CD14-positive monocyte (primary cell): ENCODE measurements at regions not wholly inside any gene's neighbourhood (a gene's known extent, or its start where the extent isn't known, plus 50 kb on each side); places are given as distances from the start of the nearest gene placed in this dataset.

Source experiments
- DNase-seq, 3 donors: peaks; one replicate each; pipeline ENCODE4 v3.0.0-alpha.2; 2011 to 2022
- H2AFZ ChIP-seq: 2 replicates; pipeline ENCODE4 v1.6.0; 2012; ENCODE audit warnings: mild to moderate bottlenecking, low read depth, low read length, inconsistent platforms; ENCODE audit not compliant: insufficient read depth, poor library complexity, severe bottlenecking
- H3K27ac ChIP-seq, 2 donors: 1 replicate in 1 of 2; 2 replicates in 1 of 2; pipeline ENCODE4 v1.5.1; 2012 to 2013; ENCODE audit warnings: low read length in 2 of 2, control low read depth in 1 of 2, inconsistent platforms in 1 of 2, low read depth in 1 of 2, mild to moderate bottlenecking in 1 of 2
- H3K27me3 ChIP-seq, 2 donors: one replicate each; pipeline versions ENCODE4 v1.6.0 to v1.6.1; 2011 to 2013; ENCODE audit warnings: low read length in 2 of 2; ENCODE audit not compliant: control insufficient read depth in 2 of 2, insufficient read depth in 2 of 2
- H3K36me3 ChIP-seq, 2 donors: replicated peaks in 1 of 2; 1 replicate in 1 of 2; 2 replicates in 1 of 2; pipeline versions ENCODE4 v1.5.1 to v1.6.1; 2012 to 2013; ENCODE audit warnings: low read length in 2 of 2, control low read depth in 1 of 2, inconsistent platforms in 1 of 2, mild to moderate bottlenecking in 1 of 2; ENCODE audit not compliant: insufficient read depth in 2 of 2, control insufficient read depth in 1 of 2
- H3K4me1 ChIP-seq, 2 donors: 1 replicate in 1 of 2; 2 replicates in 1 of 2; pipeline versions ENCODE4 v1.5.1 to v1.6.1; 2012 to 2013; ENCODE audit warnings: low read length in 2 of 2, control low read depth in 1 of 2, inconsistent platforms in 1 of 2, mild to moderate bottlenecking in 1 of 2, moderate library complexity in 1 of 2; ENCODE audit not compliant: insufficient read depth in 2 of 2, control insufficient read depth in 1 of 2
- H3K4me2 ChIP-seq: replicated peaks from 2 replicates; pipeline ENCODE3; 2012; ENCODE audit warnings: low read length, moderate library complexity, mild to moderate bottlenecking; ENCODE audit not compliant: poor library complexity, severe bottlenecking; ENCODE audit errors: extremely low read depth
- H3K4me3 ChIP-seq, 3 experiments: fragments of 200-600 bp in 1 of 3; sonication (generic) in 1 of 3; replicated peaks in 1 of 3; 1 replicate in 2 of 3; 2 replicates in 1 of 3; pipeline ENCODE4 v1.5.1; 2011 to 2013; ENCODE audit warnings: low read length in 3 of 3, mild to moderate bottlenecking in 3 of 3, control low read depth in 2 of 3, low read depth in 2 of 3, inconsistent platforms in 1 of 3, moderate library complexity in 1 of 3
- H3K79me2 ChIP-seq: 2 replicates; pipeline ENCODE4 v1.6.0; 2012; ENCODE audit warnings: mild to moderate bottlenecking, control low read depth, inconsistent platforms, low read length, moderate library complexity; ENCODE audit not compliant: insufficient read depth
- H3K9ac ChIP-seq: 2 replicates; pipeline ENCODE4 v1.6.0; 2017; ENCODE audit warnings: low read length, mild to moderate bottlenecking; ENCODE audit not compliant: insufficient read depth, poor library complexity, severe bottlenecking
- H3K9me3 ChIP-seq, 2 donors: replicated peaks in 1 of 2; 1 replicate in 1 of 2; 2 replicates in 1 of 2; pipeline versions ENCODE4 v1.5.1 to v1.6.1; 2012 to 2013; ENCODE audit warnings: low read length in 2 of 2, control low read depth in 1 of 2; ENCODE audit not compliant: control insufficient read depth in 1 of 2, insufficient read depth in 1 of 2
- H4K20me1 ChIP-seq: 2 replicates; pipeline ENCODE4 v1.6.0; 2012; ENCODE audit warnings: mild to moderate bottlenecking, low read length, control low read depth, moderate library complexity; ENCODE audit not compliant: insufficient read depth
- H3K27ac Mint-ChIP-seq, 7 donors: one replicate each; pipeline ENCODE4 v1.8.0; 2020; ENCODE audit warnings: mild to moderate bottlenecking in 7 of 7, mixed read lengths in 7 of 7, moderate library complexity in 6 of 7, inconsistent platforms in 2 of 7
- H3K27me3 Mint-ChIP-seq, 3 donors: one replicate each; pipeline ENCODE4 v1.8.0; 2021 to 2022; ENCODE audit warnings: low read depth in 3 of 3, mild to moderate bottlenecking in 3 of 3, mixed read lengths in 3 of 3, moderate library complexity in 3 of 3, inconsistent platforms in 1 of 3
- H3K36me3 Mint-ChIP-seq, 2 donors: one replicate each; pipeline ENCODE4 v1.8.0; 2020; ENCODE audit warnings: mixed read lengths in 2 of 2, inconsistent platforms in 1 of 2, mild to moderate bottlenecking in 1 of 2
- H3K4me1 Mint-ChIP-seq: one replicate; pipeline ENCODE4 v1.8.0; 2020; ENCODE audit warnings: mild to moderate bottlenecking, mixed read lengths
- H3K4me3 Mint-ChIP-seq, 2 donors: one replicate each; pipeline ENCODE4 v1.8.0; 2020; ENCODE audit warnings: mild to moderate bottlenecking in 2 of 2, mixed read lengths in 2 of 2, moderate library complexity in 1 of 2
- H3K9me3 Mint-ChIP-seq, 7 donors: one replicate each; pipeline ENCODE4 v1.8.0; 2020 to 2022; ENCODE audit warnings: mixed read lengths in 7 of 7, mild to moderate bottlenecking in 6 of 7, moderate library complexity in 6 of 7, inconsistent platforms in 2 of 7
- WGBS: methylation state at CpG from one replicate; pipeline ENCODE4 v1.1.5; 2013; ENCODE audit warnings: missing lambda C conversion rate; ENCODE audit not compliant: insufficient coverage; 5-methylcytosine and 5-hydroxymethylcytosine counted together
- intact Hi-C, 2 donors: fragments of 100-400 bp; cut with micrococcal nuclease; formaldehyde crosslinking; loops; one replicate each; pipeline versions ENCODE4 v1.15.0 to v1.15.1; 2023
- TF ChIP-seq, protein P1 (sequence below): fragments of 200-600 bp; IDR thresholded peaks from one replicate; pipeline ENCODE4 v1.8.0; 2022; ENCODE audit warnings: antibody characterized with exemption, mild to moderate bottlenecking

- TF ChIP-seq, protein P1, sequence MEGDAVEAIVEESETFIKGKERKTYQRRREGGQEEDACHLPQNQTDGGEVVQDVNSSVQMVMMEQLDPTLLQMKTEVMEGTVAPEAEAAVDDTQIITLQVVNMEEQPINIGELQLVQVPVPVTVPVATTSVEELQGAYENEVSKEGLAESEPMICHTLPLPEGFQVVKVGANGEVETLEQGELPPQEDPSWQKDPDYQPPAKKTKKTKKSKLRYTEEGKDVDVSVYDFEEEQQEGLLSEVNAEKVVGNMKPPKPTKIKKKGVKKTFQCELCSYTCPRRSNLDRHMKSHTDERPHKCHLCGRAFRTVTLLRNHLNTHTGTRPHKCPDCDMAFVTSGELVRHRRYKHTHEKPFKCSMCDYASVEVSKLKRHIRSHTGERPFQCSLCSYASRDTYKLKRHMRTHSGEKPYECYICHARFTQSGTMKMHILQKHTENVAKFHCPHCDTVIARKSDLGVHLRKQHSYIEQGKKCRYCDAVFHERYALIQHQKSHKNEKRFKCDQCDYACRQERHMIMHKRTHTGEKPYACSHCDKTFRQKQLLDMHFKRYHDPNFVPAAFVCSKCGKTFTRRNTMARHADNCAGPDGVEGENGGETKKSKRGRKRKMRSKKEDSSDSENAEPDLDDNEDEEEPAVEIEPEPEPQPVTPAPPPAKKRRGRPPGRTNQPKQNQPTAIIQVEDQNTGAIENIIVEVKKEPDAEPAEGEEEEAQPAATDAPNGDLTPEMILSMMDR: no peak
- Histone ChIP-seq H2AFZ (no peak overlapping the region), H3K4me2 (no peak overlapping the region), H3K36me3 (no peaks in the 10 kb centered on the region), H3K4me3 (no peak overlapping the region), H3K27ac (no peak overlapping the region), H4K20me1 (no peaks in the 10 kb centered on the region), H3K4me1 (peaks cover 12% of the 10 kb centered on the region in 2 donors), H3K9me3 (no peaks in the 10 kb centered on the region), H3K9ac (no peak overlapping the region), H3K79me2 (no peaks in the 10 kb centered on the region), H3K27me3 (no peaks in the 10 kb centered on the region)
- no peaks in the 10 kb centered on the region for H3K36me3 Mint-ChIP-seq
- no peak for DNase-seq
- H3K4me1 Mint-ChIP-seq: peaks cover 18% of the 10 kb centered on the region
- intact Hi-C loops: no loop called here
- H3K9me3 Mint-ChIP-seq: peaks cover 1 to 8% (median 3%) of the 10 kb centered on the region in 7 donors
- WGBS: no CpG with 5 or more reads among the region's 4 CpGs
- no peak overlapping the region for H3K27ac Mint-ChIP-seq
- H3K4me3 Mint-ChIP-seq: no peak overlapping the region
- H3K27me3 Mint-ChIP-seq: peaks cover 2 to 7% (median 4%) of the 10 kb centered on the region in 3 donors
Measured at GRCh38 chr12:28794786-28795185, 354.3 kb upstream of the FAR2 start.

- Histone ChIP-seq H3K36me3 (no peaks in the 10 kb centered on the region), H3K4me1 (peaks cover 14 to 15% of the 10 kb centered on the region in 2 donors), H4K20me1 (no peaks in the 10 kb centered on the region), H3K27ac (no peak overlapping the region), H3K9me3 (no peaks in the 10 kb centered on the region), H2AFZ (no peak overlapping the region), H3K27me3 (no peaks in the 10 kb centered on the region), H3K4me2 (no peak overlapping the region), H3K79me2 (no peaks in the 10 kb centered on the region), H3K9ac (no peak overlapping the region), H3K4me3 (no peak overlapping the region)
- H3K4me1 Mint-ChIP-seq: peaks cover 22% of the 10 kb centered on the region
- peaks cover 2 to 7% (median 2%) of the 10 kb centered on the region in 3 donors for H3K27me3 Mint-ChIP-seq
- WGBS: no CpG with 5 or more reads among the region's 1 CpG
- H3K4me3 Mint-ChIP-seq: no peak overlapping the region
- TF ChIP-seq, protein P1: no peak
- DNase-seq: peak in 1 of 3 donors; percentile 33
- intact Hi-C loops: no loop called here
- no peaks in the 10 kb centered on the region for H3K36me3 Mint-ChIP-seq
- no peak overlapping the region for H3K27ac Mint-ChIP-seq
- peaks cover 1 to 8% (median 3%) of the 10 kb centered on the region in 7 donors for H3K9me3 Mint-ChIP-seq
Measured at GRCh38 chr12:28795311-28795710, 353.8 kb upstream of the FAR2 start.
